ENCODE measurements at regions not wholly inside any gene's neighbourhood (a gene's known extent, or its start where the extent isn't known, plus 50 kb on each side); places are given as distances from the start of the nearest gene placed in this dataset.

GRCh38 chr21:29470397-29470796, 171.7 kb downstream of the BACH1 start:
- H3K4me1 ChIP-seq (ENCODE audit: control insufficient read depth, insufficient read depth, low read length), result no peaks in the 10 kb centered on the region
- no TSS peak for BruUV-seq (replicated peaks)
- TF ChIP-seq SIN3A (IDR thresholded peaks at IDR 0.05; ENCODE audit: borderline replicate concordance, insufficient read depth, low read depth, low read length) (no peak), TCF7L2 (IDR thresholded peaks at IDR 0.05; ENCODE audit: low read depth, low read length) (no peak), CTCF (IDR thresholded peaks at IDR 0.05) (no peak), REST (IDR thresholded peaks at IDR 0.05; ENCODE audit: insufficient read depth in 1 of 2, low read depth in 2 of 2, low read length in 1 of 2) (no peak), POLR2AphosphoS5 (IDR thresholded peaks at IDR 0.05; ENCODE audit: low read depth, low read length) (no peak)
- no peak overlapping the region for H3K4me3 ChIP-seq (ENCODE audit: low read depth in 2 of 2, low read length in 2 of 2)
- ChIA-PET POLR2A (no interaction called here), CTCF (no interaction called here)
- no peak for ATAC-seq
- no peaks in the 10 kb centered on the region for H3K9me3 ChIP-seq (ENCODE audit: control insufficient read depth, insufficient read depth, low read depth, low read length)
- H3K27me3 ChIP-seq (ENCODE audit: control insufficient read depth, insufficient read depth, low read length), result no peaks in the 10 kb centered on the region
- intact Hi-C loops (cut with micrococcal nuclease; ENCODE audit: unreplicated experiment), result no loop called here
- no peak overlapping the region for H3K27ac ChIP-seq (ENCODE audit: low read length)
- H3K36me3 ChIP-seq (ENCODE audit: control insufficient read depth, insufficient read depth, low read length), result no peaks in the 10 kb centered on the region
- in situ Hi-C loops (cut with HindIII; ENCODE audit: low pct_unique_long_range_greater_than_20kb, low sequenced_read_pairs), result no loop called here
- no peak for DNase-seq (ENCODE audit: low read depth, low spot score)

DNA sequence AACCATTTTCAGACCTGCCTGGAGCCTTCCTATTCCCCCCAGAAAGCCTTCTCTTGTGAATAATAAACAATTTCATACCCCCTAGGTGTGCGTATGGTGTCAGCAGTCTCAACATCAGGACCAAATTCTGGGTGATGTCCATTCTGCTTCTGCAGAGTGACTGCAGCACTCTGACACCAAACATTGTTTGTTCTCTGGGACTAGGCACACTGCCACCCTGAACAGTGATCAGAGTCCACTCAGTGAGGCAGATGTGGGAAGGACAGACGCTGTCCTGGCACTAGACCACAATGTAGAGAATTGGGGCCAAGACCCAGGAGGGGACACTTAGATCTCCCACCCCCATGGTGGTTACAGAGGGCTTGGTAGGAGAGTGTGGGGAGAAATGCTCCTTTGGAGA, 175.1 kb downstream of the BACH1 start:
- Histone ChIP-seq H3K36me3 (ENCODE audit: control insufficient read depth, insufficient read depth, low read length) (no peaks in the 10 kb centered on the region), H3K4me3 (ENCODE audit: low read depth in 2 of 2, low read length in 2 of 2) (no peak overlapping the region), H3K27me3 (ENCODE audit: control insufficient read depth, insufficient read depth, low read length) (no peaks in the 10 kb centered on the region), H3K27ac (ENCODE audit: low read length) (no peak overlapping the region), H3K9me3 (ENCODE audit: control insufficient read depth, insufficient read depth, low read depth, low read length) (no peaks in the 10 kb centered on the region), H3K4me1 (ENCODE audit: control insufficient read depth, insufficient read depth, low read length) (no peaks in the 10 kb centered on the region)
- POLR2A ChIA-PET, result no interaction called here
- DNase-seq (ENCODE audit: low read depth, low spot score) (no peak), ATAC-seq (no peak)
- in situ Hi-C loops (cut with HindIII; ENCODE audit: low pct_unique_long_range_greater_than_20kb, low sequenced_read_pairs) (no loop called here), intact Hi-C loops (cut with micrococcal nuclease; ENCODE audit: unreplicated experiment) (no loop called here)
- CTCF ChIA-PET, result no interaction called here
- no TSS peak for BruUV-seq (replicated peaks)
- TF ChIP-seq SIN3A (IDR thresholded peaks at IDR 0.05; ENCODE audit: borderline replicate concordance, insufficient read depth, low read depth, low read length) (no peak), REST (IDR thresholded peaks at IDR 0.05; ENCODE audit: insufficient read depth in 1 of 2, low read depth in 2 of 2, low read length in 1 of 2) (no peak), CTCF (IDR thresholded peaks at IDR 0.05) (no peak), POLR2AphosphoS5 (IDR thresholded peaks at IDR 0.05; ENCODE audit: low read depth, low read length) (no peak), TCF7L2 (IDR thresholded peaks at IDR 0.05; ENCODE audit: low read depth, low read length) (no peak)

Measured in Panc1 (cell line).